ENCODE measurements at regions not wholly inside any gene's neighbourhood (a gene's known extent, or its start where the extent isn't known, plus 50 kb on each side); places are given as distances from the start of the nearest gene placed in this dataset.

DNA sequence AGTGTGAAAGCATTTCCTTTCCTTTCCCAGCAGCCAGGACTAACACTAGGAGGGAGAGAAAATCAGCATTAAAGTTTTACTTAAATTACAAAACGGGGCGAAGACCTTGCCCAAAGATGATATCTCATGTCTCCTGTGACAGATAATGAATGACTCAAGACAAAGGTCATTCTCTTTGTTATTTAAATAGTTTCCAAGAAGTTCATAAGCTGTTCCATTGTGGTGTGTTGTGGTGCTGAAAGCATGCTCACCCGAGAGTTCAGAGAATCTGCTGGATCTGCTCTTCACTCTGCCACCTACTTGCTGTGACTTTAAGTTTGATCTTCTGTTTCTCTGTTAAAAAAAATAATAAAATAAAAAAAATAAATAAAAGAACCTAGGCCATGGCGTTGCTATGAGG lies 265.9 kb upstream of the NR4A3 start:
- DNase-seq, result no peak

DNA sequence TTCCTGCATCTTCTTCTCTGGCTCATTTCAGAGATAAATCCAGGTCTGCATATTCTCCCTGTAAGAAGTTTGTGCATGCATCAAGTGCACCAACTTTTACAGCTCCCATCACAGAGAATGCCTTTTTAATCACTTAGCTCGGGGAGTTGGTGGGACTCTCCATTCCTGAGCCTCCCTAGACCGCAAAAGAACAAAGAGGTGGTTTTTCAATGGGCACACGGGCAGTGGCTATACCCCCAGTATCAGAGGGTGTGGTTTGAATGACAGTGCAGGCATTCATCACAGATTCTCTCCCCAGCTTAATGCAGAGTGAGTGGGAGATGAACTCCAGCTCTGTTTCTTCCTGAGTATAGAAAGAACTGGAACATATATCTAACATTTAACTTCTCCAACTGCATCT lies 264.7 kb upstream of the NR4A3 start:
- DNase-seq, result no peak

DNA sequence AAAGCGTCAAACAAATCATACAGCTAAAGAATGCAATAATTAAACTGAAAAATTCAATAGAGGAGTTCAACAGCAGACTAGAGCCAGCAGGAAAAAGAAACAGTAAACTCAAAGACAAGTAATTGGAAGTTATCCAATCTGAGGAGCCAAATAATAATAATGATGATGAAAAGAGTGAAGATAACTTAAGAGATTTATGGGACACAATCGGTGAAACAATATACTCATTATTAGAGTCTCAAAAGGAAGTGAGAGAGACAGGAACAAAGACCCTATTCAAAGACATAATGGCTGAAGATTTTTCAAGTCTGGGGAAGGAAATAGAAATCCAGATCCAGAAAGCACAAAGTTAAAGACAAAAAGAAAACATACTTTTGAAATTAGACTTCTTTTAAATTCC lies 263.9 kb upstream of the NR4A3 start:
- no peak for DNase-seq

DNA sequence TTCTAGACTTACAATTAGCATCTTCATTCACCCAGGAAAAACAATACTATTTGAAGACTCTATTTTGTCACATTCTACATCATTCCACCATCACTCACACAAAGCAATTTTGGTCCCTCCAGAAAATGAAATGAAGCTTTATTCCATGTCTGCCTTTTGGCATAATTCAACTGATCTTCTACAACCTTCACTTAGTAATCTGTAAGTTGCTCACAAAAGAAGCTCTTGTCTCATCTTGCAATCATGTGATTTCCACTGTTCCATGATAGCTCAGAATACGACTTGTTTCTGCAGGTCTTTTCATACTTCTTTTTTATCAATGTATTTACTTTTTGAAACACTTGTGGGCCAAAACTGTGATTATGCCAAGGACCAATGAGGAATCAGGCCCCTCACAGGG lies 261.9 kb upstream of the NR4A3 start:
- DNase-seq, result no peak

DNA sequence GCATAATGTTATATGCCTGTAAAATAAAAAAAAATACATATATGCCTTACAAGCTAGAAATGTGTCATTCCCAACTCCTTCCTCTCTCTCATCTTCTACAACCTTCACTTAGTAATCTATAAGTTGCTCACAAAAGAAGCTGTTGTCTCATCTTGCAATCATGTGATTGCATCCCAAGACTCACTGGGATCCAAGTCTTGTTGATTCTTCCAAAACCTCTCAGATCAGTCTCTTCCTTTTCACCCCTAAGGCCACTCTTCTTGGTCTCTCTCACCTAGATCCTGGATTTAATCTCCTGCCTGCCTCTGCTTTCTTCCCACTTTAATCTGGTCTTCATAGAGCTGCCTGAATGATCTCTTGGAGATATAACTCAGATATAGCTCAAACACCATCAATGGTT lies 261.1 kb upstream of the NR4A3 start:
- no peak for DNase-seq

DNA sequence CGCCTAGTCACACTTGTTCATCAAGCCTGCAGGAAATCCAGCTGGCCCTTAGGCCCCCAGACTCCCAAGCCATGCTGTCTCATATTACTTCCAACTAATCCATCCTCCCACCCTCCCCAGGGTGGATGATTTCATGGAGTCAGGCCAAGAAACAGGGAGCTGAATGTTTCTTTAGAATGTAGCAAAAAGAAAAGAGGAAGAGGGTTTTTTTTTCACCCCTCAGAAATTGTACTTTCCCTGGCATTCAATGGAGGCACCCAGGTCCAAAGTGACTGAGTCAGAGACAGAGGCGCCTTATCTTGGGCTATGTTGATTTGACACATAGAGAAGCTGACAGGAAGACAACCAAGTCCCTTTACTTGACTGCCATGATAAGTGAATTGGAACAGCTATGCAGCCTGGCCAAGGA lies 260.2 kb upstream of the NR4A3 start:
- DNase-seq, result no peak

DNA sequence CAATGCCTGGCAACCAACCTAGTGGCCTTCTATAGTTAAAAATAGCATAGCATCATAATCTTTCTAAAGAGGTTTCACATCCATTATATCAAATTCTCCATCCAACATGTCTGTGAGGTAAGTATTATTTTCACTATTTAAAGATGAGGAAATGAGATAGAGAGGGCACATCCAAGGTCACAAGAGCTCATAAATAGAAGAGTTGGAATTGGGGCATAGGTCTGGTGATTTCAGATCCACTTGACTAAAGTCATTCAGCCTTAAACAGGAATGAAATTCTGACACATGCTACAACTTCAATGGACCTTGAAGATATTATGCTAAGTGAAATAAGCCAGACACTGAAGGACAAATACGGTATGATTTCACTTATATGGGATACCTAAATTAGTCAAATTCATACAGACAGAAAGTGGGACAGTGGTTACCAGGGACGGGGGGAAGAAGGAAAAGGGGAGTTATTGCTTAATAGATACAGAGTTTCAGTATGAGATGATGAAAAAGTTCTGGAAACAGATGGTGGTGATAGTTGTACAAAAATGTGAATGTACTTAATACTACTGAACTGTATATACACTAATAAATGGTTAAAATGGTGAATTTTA lies 259.6 kb upstream of the NR4A3 start:
- DNase-seq, result no peak

DNA sequence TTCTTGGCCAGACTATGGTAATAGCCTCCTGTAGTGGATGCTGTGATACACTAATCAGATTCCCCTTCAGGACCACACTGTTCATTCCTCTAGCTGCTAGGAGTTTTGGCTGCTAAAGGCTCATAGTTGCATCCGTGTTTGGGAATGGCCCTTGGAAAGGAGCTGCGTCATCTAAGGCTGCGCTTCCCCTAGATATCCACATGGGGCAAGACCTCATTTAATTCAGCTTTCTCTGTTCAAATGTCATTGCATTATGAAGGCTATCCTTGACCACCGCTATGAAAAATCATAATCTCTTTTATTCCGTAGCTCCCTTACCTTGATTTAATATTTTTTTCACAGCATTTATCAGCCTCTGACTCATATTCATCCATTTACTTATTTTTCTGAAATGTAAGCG lies 258.3 kb upstream of the NR4A3 start:
- DNase-seq, result no peak

DNA sequence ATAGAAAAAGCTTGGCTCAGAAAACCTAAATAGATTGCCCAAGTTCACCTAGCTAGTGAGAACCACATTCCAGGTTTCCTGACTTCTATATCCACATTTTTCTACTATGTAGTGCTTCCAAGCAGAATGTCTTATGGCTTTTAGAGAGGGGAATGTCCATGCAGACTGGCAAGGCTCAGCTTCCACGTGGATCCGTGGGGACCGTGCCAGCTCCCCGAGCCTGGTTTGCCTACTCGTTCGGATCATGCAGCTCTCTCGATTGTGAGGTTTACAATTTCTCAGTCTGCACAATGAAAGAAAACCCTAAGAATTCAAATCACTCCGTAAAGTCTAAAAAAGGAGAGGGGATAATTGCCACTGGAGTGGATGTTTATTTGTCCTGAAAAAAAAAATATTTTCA lies 256.5 kb upstream of the NR4A3 start:
- no peak for DNase-seq

DNA sequence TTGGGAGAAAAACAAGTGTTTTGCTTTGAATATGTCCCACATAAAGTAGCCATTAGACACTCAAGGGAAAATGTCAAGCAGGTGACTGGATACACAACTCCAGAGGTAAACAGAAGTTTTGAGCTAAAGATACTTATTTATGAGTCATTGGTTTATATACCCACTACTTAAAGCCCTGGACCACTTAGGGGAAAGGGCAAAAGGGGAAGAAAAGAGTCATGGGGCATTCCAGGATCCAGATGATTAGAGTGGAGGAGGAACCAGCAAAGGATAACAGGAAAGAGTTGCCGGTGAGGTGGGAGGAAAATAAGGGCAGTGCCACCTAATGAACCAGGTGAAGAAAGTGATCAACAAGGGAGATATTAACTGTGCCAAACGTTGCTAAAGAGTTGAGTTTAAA lies 254.2 kb upstream of the NR4A3 start:
- DNase-seq, result no peak

DNA sequence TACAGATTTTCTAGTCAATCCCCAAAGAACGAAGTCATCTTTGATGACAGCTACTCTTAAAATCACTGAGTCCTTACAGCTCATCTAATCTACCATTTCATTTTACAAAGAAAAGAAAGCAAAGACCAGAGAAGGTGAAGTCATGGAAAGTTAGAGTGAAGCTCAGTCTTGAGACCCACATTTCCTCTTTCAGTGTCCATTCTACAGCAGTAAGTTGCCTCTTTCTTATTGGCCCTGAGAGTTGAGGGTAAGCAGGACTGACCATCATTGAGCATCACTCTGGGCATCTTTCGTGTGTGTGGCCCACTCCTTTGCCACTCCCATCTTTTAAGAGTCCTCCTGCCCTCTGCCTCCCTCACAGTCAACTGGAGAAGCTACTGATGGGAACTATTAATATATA lies 251.8 kb upstream of the NR4A3 start:
- no peak for DNase-seq

DNA sequence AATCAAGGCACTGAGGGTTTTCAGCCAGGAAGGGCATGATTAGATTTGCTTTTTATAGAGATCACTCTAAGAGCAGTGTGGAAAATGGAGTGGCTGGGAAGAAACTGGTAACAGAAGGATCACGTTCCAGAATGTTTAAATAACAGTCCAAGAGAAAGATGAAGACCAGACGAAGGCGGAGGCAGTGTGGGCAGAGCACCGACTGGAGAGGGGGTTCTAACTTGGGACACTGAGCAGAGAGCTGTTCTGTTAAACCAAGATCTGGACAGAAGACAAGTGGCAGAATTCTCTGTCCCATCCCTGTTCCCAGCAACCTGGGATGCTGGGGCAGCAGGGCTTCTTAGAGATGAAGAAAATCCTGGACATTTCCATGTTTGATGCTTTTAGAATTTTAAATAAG lies 249.1 kb upstream of the NR4A3 start:
- no peak for DNase-seq

DNA sequence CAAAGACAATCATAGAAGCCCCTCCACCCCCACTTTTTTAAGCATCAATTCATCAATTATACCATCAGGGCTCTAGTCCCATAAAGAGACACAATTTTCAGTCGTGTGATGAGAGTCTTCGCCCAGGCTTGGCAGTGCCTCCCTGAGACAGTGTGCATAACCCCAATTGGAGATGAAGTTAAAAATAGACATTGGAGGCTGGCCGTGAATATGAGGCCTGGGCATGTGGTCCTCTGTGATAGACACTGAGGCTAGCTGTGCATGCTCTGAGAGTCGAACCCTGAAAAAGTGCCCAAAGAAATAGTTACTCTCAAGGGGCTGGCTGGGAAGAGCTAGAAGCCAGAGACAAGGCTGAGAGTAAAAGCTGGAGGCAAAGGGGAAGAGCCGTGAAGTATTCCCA lies 248.6 kb upstream of the NR4A3 start:
- no peak for DNase-seq

DNA sequence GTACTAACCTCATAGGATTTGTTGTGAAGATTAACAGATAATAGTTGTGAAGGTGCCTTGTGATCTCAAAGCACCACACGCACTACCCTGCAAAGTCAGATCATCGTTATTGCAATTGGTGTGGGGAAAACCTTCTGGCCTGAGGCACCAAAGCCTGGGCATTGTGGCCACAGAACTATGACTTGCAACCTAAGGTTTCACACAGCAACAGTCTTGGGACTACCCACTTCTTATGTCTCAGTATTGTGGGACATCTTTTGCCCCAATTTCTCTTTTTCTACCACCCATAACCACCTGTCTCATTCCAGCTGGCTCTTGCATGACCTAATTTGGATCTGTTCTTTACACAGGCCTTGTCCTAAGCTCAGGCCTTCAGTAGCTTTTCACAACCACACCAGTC lies 247.8 kb upstream of the NR4A3 start:
- peak in 1 of 2 experiments; percentile 5 for DNase-seq

DNA sequence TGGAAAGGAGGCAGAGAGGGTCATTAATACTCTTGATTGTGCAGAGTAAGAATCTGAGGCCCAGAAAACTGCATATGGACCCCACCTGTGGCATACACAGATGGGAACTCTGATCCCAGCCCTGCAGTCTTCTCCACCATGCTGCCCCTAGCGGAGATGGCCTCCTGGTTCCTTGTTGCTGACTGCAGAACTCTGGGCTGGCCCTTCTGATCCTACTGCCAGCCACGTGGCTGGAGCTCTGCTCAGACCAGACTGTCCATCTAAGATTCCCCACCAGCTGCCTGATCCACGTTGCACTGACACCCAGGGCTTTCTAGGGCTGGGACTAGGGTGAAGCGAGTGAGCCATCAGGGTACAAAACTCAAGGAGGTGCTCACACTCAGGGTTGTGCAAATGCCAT lies 245.7 kb upstream of the NR4A3 start:
- no peak for DNase-seq

DNA sequence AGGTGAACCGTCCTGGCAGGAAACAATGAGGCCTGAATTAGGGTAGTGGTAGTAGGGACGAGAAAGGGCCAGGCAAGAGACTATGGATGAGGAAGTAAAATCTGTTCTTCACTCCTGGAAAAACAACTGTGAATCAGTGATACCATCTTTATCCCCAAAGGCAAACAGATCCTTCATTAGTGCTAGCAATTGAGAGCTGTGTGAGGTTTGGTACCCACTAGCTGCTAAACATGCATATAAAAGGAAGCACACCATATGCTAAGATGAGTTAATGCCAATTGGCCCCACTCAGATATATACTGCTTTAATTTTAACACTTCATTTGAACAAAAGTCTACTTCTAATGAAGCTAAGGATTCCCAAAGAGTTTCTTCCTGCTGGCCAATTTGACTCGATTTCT lies 244.8 kb upstream of the NR4A3 start:
- no peak for DNase-seq

DNA sequence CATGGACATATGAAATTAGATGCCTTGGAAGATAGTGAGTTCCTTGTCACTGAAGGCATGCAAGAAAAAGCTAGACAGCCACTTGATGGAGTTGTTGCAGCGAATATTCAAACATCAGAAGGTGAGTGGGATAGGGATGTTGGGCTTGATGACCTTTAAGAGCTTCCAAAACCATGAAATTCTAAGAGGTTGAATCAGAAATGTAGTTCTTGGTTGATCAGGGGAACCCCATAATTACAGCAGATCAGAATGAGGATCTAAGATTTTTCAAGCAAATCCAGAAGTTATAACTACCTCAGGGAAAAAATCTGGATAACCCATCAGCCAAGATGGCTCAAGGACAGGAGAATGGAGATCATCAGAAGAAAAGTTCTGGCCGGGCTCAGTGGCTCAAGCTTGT lies 244.3 kb upstream of the NR4A3 start:
- no peak for DNase-seq

DNA sequence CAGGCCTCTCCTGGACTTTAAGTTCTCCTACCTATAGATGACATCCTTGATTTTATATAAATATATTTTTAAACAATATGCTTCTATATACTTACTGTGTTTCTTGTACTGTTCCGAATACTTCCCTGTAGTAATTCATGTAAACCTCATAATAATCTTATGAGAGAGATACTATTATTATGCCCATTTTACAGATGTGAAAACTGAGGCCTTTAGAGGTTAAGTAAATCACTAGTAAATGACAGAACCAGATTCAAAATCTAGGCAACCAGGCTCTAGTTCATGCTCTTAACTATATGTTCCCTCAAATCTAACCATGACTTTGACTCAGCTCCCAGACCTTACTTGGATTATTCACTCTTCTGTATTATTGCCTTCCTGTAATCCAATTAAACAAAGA lies 243.0 kb upstream of the NR4A3 start:
- no peak for DNase-seq

DNA sequence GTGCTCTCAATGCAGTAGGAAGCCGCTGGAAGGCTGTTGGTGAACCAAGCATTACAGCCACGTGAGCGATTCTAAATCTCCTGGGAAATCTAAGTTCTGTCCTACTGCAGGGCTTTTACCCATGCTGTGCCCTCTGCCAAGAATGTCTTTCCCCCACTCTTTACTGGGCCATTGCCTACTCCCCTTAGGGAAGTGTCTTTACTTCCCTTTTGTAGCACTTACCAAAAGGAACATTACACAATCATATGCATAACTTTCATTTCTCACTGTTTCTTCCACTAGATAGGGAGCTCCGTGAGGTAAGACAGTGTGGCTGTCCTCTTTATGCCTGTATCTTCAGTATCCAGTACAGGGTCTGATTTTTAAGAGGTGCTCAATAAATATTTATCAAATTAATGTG lies 241.7 kb upstream of the NR4A3 start:
- peak; percentile 83 to 85 for DNase-seq

DNA sequence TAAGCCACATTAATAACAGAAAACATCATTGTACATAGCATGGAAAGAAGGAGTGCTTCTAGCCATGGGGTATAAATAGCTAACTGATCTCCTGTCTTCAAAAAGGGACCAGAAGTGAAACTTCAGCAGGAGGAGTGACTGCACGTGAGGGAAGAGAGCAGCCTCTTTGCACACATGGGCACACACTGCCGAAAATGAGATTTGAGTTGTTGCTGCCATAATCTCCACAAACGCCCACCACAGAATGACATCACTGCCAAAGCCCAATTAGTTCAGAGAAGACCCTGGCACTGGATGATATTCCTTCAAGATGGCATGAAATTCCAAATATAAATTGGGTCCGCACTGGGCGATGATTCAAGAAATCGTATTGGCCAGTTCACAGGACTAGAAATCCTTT lies 238.9 kb upstream of the NR4A3 start:
- no peak for DNase-seq

DNA sequence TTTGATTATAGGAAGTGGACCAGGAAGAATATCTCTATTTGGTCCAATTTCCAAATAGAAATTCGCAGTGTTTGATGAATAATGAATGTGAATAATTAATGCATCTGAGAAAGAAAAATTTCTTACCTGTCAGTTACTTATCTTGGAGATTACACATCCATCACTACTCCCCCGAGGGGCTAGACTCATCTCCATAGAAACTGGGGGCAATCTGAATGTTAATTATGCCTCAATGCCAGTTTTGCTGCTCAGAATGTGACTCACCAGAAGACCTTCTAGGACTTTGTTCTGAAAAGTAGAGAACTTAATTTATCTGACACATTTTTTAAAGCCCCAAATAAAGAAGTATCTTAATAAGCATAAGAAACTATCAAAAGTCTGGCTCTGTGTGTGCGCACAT lies 233.4 kb upstream of the NR4A3 start:
- DNase-seq, result no peak

DNA sequence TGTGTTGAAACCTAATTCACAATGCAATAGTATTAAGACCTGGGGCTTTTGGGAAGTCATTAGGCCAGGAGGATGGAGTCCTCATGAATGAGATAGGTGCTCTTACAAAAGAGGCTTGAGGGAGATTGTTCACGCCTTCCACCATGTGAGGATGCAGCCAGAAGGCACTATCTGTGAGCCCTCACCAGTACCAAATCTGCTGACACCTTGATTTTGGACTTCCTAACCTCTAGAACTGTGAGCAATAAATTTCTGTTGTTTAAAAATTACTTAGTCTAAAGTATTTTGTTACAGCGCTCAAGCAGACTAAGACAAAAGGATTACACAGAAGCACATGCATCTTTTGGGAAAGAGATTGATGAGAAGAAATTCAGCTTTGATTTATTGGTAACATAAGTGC lies 232.9 kb upstream of the NR4A3 start:
- no peak for DNase-seq

DNA sequence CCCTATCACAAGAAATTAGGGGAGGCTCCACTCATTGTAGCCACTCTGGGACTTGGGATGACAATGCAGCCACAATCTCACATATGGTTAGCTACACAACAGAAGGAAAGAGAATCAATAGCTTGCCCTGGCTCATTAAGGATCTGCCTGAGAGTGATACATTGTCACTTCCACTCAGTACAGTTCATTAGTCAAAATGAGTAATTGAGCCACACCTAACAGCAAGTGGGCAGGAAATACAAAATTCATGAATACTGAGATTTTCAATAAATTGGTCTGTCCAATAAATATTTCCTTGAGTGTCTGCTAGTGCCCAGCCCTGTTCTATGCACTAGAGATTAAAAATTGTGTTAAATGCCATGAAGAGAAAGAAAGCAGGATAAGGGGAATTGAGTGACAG lies 231.3 kb upstream of the NR4A3 start:
- no peak for DNase-seq

DNA sequence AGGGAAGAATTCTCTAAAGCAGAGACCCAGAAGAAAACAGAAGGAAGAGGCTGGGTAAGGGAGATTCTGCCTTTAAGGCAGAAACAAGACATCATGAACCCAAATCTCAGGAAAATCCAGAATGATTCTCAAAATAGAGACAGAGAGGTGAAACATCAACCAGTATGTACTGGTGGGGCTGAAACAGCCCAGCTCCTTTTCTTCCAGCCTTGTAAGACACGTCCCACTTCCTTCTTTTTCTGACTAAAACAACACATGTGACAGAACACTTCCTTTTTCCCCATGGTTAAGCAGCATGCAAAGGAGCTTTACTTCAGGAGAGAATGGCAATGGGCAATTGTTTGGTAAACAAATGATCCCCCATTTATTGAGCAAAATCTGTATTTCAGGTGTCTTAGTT lies 230.8 kb upstream of the NR4A3 start:
- DNase-seq, result peak; percentile 68 to 73

DNA sequence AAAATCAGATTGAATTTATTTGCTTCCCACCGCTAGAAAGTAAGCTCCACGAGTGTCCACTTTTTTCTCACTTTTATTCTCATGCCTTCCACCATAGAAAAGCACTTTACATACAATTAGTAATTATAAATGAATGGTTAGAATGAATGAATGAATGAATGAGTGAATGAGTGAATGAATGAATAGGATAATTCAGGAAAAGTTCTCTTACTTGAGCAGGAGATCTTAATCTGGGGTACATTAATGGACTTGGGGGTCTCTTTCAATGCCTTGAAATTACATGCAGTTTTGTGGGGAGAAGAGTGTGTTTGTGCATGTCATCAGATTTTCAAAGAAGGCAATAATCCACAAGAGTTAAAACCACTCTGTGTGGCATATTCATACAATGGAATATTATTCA lies 229.9 kb upstream of the NR4A3 start:
- no peak for DNase-seq

Data from AML-193 (cell line).